ENCODE measurements at regions not wholly inside any gene's neighbourhood (a gene's known extent, or its start where the extent isn't known, plus 50 kb on each side); places are given as distances from the start of the nearest gene placed in this dataset.

- no peak for DNase-seq (ENCODE audit: low spot score)
- H3K27ac ChIP-seq = peak overlapping the region in 1 of 2 donors; percentile 32
- H3K4me3 ChIP-seq = no peak overlapping the region
- TF ChIP-seq, protein P1, sequence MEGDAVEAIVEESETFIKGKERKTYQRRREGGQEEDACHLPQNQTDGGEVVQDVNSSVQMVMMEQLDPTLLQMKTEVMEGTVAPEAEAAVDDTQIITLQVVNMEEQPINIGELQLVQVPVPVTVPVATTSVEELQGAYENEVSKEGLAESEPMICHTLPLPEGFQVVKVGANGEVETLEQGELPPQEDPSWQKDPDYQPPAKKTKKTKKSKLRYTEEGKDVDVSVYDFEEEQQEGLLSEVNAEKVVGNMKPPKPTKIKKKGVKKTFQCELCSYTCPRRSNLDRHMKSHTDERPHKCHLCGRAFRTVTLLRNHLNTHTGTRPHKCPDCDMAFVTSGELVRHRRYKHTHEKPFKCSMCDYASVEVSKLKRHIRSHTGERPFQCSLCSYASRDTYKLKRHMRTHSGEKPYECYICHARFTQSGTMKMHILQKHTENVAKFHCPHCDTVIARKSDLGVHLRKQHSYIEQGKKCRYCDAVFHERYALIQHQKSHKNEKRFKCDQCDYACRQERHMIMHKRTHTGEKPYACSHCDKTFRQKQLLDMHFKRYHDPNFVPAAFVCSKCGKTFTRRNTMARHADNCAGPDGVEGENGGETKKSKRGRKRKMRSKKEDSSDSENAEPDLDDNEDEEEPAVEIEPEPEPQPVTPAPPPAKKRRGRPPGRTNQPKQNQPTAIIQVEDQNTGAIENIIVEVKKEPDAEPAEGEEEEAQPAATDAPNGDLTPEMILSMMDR (IDR thresholded peaks at IDR 0.05) = no peak
These were observed 188.5 kb downstream of the LACC1 start for GRCh38 chr13:44068169-44068568.

- TF ChIP-seq, protein P1 (IDR thresholded peaks at IDR 0.05) = no peak
- no peak overlapping the region for H3K4me3 ChIP-seq
- no peak for DNase-seq (ENCODE audit: low spot score)
- H3K27ac ChIP-seq = peak overlapping the region in 1 of 2 donors; percentile 32
These were observed 189.0 kb downstream of the LACC1 start for GRCh38 chr13:44068737-44069136.

- TF ChIP-seq, protein P1 (IDR thresholded peaks at IDR 0.05) = no peak
- no peak for DNase-seq (ENCODE audit: low spot score)
- H3K27ac ChIP-seq = no peak overlapping the region
- no peak overlapping the region for H3K4me3 ChIP-seq
These were observed 192.8 kb downstream of the LACC1 start for GRCh38 chr13:44072536-44072935.

DNA sequence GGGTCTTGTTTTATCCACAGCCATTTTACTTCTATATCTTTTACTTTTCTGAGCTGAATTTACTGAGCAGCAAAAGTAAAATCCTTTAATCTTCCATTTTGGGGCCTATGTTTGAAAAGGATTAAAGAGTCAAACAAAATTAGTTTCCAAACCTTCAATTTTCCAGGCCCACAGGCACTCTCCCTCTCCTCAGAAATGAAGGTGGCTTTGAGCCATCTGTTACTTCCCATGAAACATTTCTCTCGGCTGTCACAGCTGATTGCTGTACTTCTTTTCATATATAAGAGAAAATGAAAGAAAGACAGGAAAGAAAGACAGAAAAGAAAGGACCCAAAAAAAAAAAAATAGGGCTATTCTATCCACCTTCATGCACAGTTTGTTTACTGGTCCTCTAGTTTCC is 194.9 kb downstream of the LACC1 start:
- no peak overlapping the region for H3K27ac ChIP-seq
- TF ChIP-seq, protein P1 (IDR thresholded peaks at IDR 0.05) = no peak
- DNase-seq (ENCODE audit: low spot score) = no peak
- no peak overlapping the region for H3K4me3 ChIP-seq

DNA sequence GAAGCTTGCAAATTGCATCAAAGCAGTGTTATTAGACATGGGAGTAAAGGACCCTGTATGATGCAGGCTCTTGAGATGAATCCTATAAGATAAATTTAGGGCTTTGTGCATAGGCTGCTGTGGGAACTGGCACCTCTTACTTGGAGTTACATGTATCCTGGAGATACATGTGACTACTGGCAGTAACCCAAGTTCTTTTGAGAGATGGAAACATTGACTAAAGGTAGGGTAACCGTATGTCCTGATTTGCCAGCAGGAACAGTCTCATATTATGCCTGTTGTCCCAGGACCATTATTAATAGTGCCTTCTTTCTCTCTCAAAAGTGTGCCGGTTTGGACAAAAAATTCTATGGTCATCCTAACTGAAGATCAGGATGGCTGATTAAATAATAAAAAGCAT is 195.4 kb downstream of the LACC1 start:
- TF ChIP-seq, protein P1 (IDR thresholded peaks at IDR 0.05) = no peak
- Histone ChIP-seq H3K27ac (no peak overlapping the region), H3K4me3 (no peak overlapping the region)
- no peak for DNase-seq (ENCODE audit: low spot score)

GRCh38 chr13:44078806-44079376 is 199.2 kb downstream of the LACC1 start:
- H3K4me3 ChIP-seq = no peak overlapping the region
- DNase-seq (ENCODE audit: low spot score) = no peak
- no peak overlapping the region for H3K27ac ChIP-seq
- TF ChIP-seq, protein P1 (IDR thresholded peaks at IDR 0.05) = no peak

DNA sequence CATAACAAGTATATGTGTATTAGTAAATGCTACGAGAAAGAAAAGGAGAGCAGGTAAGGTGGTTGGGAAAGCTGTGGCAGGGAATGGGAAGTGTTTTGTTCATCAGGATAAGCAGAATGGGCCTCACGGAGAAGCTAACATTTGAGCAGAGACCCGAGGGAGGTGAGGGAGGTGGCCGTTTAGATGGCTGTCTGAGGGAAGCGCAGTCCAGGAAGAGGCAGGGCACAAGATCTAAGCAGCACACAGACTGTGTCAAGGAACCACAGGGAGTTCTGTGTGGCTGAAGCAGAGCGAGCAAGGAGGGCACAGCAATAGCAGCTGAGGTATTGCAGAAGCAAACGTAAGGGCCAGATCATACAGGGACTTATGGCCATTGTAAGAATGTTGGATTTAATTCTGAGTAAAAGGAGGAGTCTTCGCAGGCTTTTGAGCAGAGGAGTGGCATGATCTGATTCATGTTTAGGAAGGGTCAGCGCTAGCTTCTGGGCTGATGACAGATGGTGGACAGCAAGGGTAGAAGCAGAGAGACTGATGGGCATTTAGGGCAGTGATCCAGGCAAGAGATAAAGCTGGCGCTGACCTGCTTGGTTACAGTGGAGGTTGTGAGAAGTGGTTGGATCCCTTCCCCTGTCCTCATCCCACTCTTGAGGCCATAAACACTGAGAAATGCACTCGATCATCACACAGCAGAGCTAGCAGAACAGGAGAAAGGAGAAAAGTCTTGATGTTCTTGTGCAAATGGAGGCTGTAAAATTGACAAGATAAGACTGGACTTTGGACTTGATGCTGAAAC is 199.9 kb downstream of the LACC1 start:
- no peak overlapping the region for H3K4me3 ChIP-seq
- no peak overlapping the region for H3K27ac ChIP-seq
- TF ChIP-seq, protein P1 (IDR thresholded peaks at IDR 0.05) = no peak
- DNase-seq (ENCODE audit: low spot score) = no peak
